ENCODE measurements at regions not wholly inside any gene's neighbourhood (a gene's known extent, or its start where the extent isn't known, plus 50 kb on each side); places are given as distances from the start of the nearest gene placed in this dataset.
"Not testable (repeated sequence)": the region's sequence is repeated elsewhere in the genome, so short reads cannot be mapped to it uniquely, and the experiment has no call there.

DNA sequence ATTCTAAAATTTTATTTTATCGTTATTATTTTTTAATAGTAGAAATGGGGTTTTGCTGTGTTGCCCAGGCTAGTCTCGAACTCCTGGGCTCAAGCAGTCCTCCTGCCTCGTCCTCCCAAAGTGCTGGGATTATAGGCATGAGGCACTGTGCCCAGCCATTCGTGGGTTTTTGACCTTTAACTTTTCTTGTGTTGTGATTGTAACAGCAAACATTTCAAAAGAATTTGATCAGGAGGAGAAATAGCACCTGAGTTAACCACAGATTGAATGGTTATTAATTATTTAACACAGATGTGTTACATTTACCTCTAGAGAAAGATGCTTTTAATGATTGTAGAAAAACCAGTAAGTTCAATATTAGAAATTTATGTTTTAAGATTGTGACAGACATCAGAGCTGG, 132.0 kb downstream of the HAUS1 start:
- DNase-seq: no peak

DNA sequence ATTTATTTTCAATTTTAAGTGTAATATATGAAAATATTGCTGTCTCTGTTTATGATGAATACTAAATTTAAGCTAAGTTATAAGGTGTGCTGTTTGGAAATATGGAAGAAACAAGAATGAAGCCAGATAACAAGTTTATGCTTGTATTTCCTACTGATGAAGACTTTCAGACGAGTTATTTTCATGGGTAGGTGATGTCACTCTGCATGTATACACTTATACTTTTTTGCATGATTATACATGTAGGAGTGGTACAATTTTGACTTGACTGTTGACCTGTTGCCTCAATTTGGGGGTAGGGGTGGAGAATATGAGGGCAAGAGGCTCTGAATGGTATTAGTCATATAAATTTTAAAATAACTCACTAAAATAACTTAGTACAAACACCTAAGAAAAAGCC, 133.7 kb downstream of the HAUS1 start:
- DNase-seq: no peak

DNA sequence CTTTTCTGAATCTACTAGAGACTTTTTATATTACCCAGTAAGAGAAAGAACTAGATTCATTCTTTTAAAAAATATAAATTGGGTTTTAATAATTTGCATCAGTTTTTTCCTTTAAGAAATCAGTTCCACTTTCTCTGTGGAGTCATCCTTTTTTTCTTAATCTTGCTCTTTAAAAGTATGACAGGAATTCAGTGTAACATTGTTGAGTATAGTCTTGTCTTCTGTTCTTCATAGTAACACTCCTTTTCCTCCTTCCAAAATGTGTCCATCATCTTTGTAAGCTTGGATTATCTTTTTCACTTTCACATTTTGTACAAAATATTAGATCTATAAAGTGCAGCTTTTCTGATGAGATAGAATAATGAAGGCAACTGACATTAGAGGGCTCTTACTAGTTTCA, 135.4 kb downstream of the HAUS1 start:
- no peak for DNase-seq

- no peak for DNase-seq
These were observed 135.8 kb downstream of the HAUS1 start for GRCh38 chr18:46239998-46240397.

DNA sequence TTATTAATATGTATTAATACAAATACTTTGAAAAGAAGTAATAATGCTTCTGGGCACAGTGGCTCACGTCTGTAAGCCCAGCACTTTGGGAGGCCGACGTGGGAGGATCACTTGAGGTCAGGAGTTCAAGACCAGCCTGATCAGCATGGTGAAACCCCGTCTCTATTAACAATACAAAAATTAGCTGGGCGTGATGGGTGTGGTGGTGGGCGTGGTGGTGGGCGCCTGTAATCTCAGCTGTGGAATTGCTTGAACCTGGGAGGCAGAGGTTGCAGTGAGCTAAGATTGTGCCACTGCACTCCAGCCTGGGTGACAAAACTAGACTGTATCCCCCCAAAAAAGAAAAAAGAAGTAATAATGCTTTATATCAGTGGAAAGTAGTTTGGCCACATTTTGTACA, 137.2 kb downstream of the HAUS1 start:
- not testable (repeated sequence) for DNase-seq

DNA sequence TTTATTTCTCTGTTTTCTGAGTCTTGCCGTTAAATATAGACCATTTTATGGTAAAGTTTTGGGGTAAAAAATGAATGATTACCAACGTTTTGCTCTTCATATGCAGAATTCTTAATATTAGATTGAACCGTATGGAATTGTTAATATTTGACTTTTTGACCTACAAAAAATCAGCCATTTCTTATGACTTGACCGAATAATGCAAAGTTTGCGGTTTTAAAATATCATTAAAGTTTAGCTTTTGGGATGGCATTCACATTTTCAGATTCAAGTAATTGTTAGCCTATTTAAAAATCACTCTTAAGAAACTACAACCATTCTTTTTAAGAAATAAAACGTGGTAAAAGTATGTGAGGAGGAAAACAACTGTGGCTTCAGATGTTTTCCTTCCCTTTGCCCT, 138.0 kb downstream of the HAUS1 start:
- DNase-seq: no peak

GRCh38 chr18:46243095-46243494, 138.9 kb downstream of the HAUS1 start:
- no peak for DNase-seq

DNA sequence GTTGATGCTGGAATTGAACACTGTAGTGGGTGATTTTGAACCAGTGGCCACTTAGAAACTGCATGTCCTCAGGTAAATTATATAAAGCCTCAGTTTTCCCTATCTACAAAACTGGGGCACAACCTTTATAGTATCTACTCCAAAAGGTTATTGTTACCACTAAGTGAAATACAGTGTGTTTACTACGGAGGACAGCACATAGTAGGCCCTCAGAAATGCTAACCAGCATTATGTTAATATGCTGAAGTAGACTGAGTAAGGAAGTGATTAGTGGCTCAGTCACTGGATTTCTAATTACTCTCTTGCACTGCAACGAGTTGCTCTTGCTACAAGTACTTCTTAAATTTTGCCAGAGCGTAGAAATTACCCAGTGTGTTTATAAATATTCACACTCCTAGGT, 139.5 kb downstream of the HAUS1 start:
- no peak for DNase-seq

DNA sequence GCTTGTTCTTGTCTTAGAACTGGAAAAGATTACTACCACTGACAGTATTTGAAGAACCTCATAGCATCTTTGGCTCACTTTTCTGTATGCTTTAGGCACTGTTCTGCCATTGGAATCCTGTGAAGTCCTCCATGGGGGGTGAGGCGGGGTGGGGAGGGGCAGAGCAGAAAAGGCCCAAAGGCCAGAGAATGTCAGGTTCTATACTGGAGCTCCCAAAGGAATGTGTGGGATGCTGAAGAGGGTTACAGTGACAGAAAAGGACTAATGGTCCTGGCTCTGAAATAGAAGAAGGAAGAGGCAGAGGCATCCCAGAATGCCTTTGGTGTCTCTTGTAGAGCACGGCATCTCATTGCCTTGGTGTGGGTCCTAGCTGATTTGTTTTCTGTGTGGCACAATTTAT, 141.9 kb downstream of the HAUS1 start:
- DNase-seq: no peak

- no peak for DNase-seq
These were observed 143.8 kb downstream of the HAUS1 start for GRCh38 chr18:46247942-46248341.

GRCh38 chr18:46250084-46250811, 146.1 kb downstream of the HAUS1 start:
- peak; percentile 74 for DNase-seq

DNA sequence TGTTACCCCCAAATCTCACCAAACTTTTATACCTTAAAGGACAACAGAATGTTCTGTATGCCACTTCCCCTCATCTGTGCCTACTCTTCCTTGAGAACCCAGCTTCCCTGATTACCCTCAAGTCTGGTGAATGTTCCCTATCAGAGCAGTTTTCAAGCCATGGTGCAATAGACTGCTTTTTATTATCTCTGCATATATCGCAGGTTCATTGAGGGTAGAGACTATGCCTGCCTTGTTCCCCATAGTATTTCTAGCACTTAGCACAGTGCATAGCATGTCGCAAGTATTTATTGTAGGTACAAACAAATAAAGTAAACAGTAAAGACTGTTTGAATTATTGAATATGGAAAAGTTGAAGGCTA, 146.6 kb downstream of the HAUS1 start:
- DNase-seq: no peak

- DNase-seq: no peak
These were observed 148.6 kb downstream of the HAUS1 start for GRCh38 chr18:46252759-46253158.

- no peak for DNase-seq
These were observed 149.3 kb downstream of the HAUS1 start for GRCh38 chr18:46253498-46253897.

DNA sequence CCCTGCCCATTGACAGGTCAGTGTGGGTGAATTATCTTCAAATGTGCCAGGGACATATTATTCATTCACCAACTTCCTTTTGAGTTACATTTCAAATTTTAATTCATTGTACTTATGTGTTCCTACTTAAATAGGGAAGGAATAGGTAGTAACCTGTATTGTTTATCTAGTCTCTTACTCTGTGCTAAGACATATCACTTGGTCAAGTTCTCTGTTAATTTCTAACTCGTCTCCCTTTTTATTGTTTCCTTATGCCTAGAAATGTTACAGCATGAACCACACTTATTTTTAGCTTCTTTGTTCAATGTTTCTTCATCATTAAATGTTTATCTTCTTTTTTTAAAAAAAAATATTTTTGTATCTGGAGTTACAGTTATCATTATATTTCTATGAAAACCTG, 151.9 kb downstream of the HAUS1 start:
- no peak for DNase-seq

GRCh38 chr18:46257366-46257765, 153.2 kb downstream of the HAUS1 start:
- DNase-seq: no peak

- no peak for DNase-seq
These were observed 156.1 kb downstream of the HAUS1 start for GRCh38 chr18:46260016-46260878.

GRCh38 chr18:46260879-46261143, 156.6 kb downstream of the HAUS1 start:
- no peak for DNase-seq

- no peak for DNase-seq
These were observed 157.6 kb downstream of the HAUS1 start for GRCh38 chr18:46261799-46262198.

DNA sequence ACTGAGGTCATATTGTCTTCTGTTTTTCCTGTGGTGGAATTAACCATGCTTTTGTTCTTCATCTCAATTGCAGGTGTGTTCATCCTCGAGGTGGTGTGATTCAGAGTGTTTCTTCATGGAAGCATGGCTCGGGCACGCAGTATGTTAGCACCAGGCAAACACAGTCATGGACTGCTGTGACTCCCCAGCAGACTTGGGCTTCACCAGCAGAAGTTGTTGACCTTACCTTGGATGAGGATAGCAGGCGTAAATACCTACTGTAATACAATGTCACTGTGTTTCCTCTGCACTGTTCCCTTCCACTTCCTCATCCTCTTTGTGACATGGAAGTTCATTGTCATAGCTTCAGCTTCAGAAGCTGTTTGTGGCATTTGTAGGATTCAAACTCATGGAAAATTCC, 158.7 kb downstream of the HAUS1 start:
- no peak for DNase-seq

DNA sequence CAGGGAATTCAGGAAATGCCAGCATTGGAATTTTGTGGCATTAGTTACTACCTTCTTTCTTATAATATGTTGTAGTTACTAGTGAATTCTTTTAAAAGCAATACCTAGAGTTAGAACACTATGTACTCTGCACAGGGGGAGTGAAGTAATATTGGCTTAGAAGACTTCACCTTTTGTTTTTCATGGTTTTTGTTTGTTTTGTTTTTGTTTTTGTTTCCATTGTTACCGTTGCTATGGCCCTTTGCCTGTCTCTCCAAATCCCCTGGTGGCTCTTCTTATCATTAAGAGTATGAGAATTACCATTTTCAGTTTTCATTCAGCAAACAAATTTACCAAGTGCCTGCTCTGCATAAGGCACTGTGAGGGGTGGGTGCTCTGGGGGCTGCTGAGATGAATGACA, 160.1 kb downstream of the HAUS1 start:
- DNase-seq: peak; percentile 45

GRCh38 chr18:46265196-46266156, 161.3 kb downstream of the HAUS1 start:
- DNase-seq: peak; percentile 93

- DNase-seq: no peak
These were observed 162.3 kb downstream of the HAUS1 start for GRCh38 chr18:46266473-46266872.

- no peak for DNase-seq
These were observed 164.5 kb downstream of the HAUS1 start for GRCh38 chr18:46268671-46269070.
